Glutamatergic neuron (in vitro differentiated cells): ENCODE measurements at regions not wholly inside any gene's neighbourhood (a gene's known extent, or its start where the extent isn't known, plus 50 kb on each side); places are given as distances from the start of the nearest gene placed in this dataset.

Experiments
- DNase-seq: peaks from one replicate; pipeline ENCODE4 v3.0.0; 2022
- H3K27ac Mint-ChIP-seq: one replicate; pipeline ENCODE4 v1.8.0; 2020; ENCODE audit warnings: mild to moderate bottlenecking, mixed read lengths, inconsistent platforms; ENCODE audit not compliant: unreplicated experiment
- H3K27me3 Mint-ChIP-seq: one replicate; pipeline ENCODE4 v1.8.0; 2020; ENCODE audit warnings: mild to moderate bottlenecking, moderate library complexity, mixed read lengths, inconsistent platforms; ENCODE audit not compliant: unreplicated experiment
- H3K36me3 Mint-ChIP-seq: one replicate; pipeline ENCODE4 v1.8.0; 2020; ENCODE audit warnings: mild to moderate bottlenecking, mixed read lengths, inconsistent platforms; ENCODE audit not compliant: unreplicated experiment
- H3K4me1 Mint-ChIP-seq: one replicate; pipeline ENCODE4 v1.8.0; 2020; ENCODE audit warnings: mild to moderate bottlenecking, low read depth, mixed read lengths, inconsistent platforms; ENCODE audit not compliant: unreplicated experiment
- H3K4me3 Mint-ChIP-seq: one replicate; pipeline ENCODE4 v1.8.0; 2020; ENCODE audit warnings: mild to moderate bottlenecking, mixed read lengths, inconsistent platforms; ENCODE audit not compliant: unreplicated experiment
- H3K9me3 Mint-ChIP-seq: one replicate; pipeline ENCODE4 v1.8.0; 2020; ENCODE audit warnings: mild to moderate bottlenecking, moderate library complexity, mixed read lengths, inconsistent platforms; ENCODE audit not compliant: unreplicated experiment
- TF ChIP-seq, protein P1 (sequence below): fragments of 200-600 bp; sonication (generic); IDR thresholded peaks from one replicate; pipeline ENCODE4 v1.5.0; 2021; ENCODE audit not compliant: partially characterized antibody, unreplicated experiment

DNA sequence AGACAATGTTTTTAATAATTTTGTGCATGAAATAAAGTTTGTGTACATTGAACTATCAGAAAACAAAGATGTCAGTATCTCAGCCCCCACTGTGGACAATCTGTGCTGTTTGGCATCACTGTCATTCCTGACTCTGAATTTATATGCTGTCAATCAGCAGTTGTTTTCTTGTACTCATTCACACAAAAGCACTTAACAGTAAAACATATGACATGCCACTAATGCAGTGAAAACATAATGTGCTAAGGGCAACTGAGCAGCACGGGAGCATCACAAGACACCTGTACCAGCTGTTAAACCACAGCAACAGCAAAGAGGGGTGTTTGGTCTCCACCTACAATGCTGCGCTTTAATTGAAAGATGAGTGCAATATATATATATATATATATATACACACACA, 647.8 kb upstream of the SLC35B3 start:
- no peak for DNase-seq
- TF ChIP-seq, protein P1, sequence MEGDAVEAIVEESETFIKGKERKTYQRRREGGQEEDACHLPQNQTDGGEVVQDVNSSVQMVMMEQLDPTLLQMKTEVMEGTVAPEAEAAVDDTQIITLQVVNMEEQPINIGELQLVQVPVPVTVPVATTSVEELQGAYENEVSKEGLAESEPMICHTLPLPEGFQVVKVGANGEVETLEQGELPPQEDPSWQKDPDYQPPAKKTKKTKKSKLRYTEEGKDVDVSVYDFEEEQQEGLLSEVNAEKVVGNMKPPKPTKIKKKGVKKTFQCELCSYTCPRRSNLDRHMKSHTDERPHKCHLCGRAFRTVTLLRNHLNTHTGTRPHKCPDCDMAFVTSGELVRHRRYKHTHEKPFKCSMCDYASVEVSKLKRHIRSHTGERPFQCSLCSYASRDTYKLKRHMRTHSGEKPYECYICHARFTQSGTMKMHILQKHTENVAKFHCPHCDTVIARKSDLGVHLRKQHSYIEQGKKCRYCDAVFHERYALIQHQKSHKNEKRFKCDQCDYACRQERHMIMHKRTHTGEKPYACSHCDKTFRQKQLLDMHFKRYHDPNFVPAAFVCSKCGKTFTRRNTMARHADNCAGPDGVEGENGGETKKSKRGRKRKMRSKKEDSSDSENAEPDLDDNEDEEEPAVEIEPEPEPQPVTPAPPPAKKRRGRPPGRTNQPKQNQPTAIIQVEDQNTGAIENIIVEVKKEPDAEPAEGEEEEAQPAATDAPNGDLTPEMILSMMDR = no peak
- no peak overlapping the region for H3K4me3 Mint-ChIP-seq
- H3K27ac Mint-ChIP-seq = no peak overlapping the region
- H3K9me3 Mint-ChIP-seq = no peaks in the 10 kb centered on the region
- no peaks in the 10 kb centered on the region for H3K36me3 Mint-ChIP-seq
- peaks cover 2% of the 10 kb centered on the region for H3K27me3 Mint-ChIP-seq
- peaks cover 1% of the 10 kb centered on the region for H3K4me1 Mint-ChIP-seq

DNA sequence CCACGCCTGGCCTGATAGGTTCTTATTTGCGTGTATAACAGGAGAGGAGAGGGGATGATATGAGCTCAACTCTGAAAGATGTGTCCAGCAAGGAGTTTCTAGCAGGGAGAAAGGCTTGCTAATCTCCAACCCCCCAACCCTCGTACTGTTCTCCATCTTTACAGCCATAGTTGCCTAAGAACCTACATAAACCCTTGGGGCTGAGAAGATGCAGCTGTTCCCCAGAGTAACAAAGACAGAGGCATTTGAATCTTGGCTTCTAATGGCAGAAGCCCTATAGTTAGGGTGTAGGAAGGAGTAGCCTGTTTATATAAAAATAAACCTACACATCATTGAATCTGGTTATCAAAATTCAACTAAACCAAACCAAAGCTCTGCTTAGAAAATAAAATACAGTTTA, 631.4 kb upstream of the SLC35B3 start:
- Mint-ChIP-seq H3K4me3 (no peak overlapping the region), H3K27me3 (no peaks in the 10 kb centered on the region), H3K9me3 (no peaks in the 10 kb centered on the region), H3K27ac (no peak overlapping the region), H3K4me1 (no peaks in the 10 kb centered on the region), H3K36me3 (no peaks in the 10 kb centered on the region)
- DNase-seq = no peak
- TF ChIP-seq, protein P1 = no peak

DNA sequence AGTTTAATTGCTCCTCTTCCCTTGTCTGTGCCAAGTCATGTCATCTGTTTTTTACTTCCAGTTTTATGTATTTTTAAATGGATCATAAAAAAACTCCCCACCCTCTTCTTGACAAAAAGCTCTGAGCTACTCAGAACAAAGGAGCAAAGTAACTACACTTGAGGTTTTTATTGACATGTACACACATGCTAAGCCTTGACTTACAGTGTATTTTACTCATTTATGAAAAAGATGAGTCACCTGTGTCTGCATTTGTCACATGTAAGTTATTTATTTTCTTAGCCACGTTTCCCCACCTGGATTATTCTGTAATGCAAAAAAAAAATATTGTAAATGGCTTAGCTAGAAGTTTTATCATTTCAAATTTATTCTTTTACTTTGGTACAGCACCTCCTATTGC, 628.8 kb upstream of the SLC35B3 start:
- no peaks in the 10 kb centered on the region for H3K4me1 Mint-ChIP-seq
- no peak for DNase-seq
- no peaks in the 10 kb centered on the region for H3K27me3 Mint-ChIP-seq
- H3K36me3 Mint-ChIP-seq = no peaks in the 10 kb centered on the region
- H3K27ac Mint-ChIP-seq = no peak overlapping the region
- TF ChIP-seq, protein P1 = no peak
- no peak overlapping the region for H3K4me3 Mint-ChIP-seq
- H3K9me3 Mint-ChIP-seq = no peaks in the 10 kb centered on the region

DNA sequence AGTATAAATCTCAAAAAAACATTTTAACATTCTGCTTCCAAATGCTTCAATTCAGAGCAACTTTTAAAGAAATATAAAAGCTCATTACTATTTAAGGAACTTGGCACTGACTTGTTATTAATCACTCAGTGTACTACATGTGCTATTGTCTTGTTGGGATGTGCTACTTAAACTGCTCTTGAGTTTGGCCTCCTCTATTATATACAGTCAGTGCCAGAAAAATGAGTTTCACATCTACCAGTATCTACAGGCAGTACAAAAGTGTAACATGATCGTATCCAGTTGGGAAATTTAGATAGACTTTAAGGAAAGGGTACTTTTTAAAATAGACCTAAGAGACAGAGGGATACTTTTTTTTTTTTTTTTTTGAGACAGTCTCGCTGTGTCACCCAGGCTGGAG, 627.3 kb upstream of the SLC35B3 start:
- Mint-ChIP-seq H3K4me1 (peaks cover 1% of the 10 kb centered on the region), H3K36me3 (no peaks in the 10 kb centered on the region), H3K4me3 (no peak overlapping the region)

DNA sequence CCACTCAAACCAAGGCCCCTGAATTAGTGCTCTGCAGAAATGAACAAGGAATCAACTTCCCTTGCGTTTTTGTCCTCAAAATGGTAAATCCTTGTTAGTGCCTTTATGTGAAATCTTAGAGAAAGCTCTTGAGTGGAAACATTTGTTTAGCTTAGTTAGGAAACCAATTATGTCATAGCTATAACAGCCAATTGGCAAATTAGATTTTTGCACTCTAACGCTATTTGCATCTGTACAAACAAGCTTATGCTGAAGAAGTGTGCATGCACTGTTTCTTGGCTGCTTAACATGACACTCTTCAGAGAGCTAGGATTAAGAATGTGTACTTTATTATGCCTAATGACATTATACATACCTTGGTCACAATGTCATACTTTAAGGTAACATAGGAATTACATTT, 622.6 kb upstream of the SLC35B3 start:
- peaks cover 1% of the 10 kb centered on the region for H3K4me1 Mint-ChIP-seq
- no peaks in the 10 kb centered on the region for H3K9me3 Mint-ChIP-seq
- H3K4me3 Mint-ChIP-seq = no peak overlapping the region
- TF ChIP-seq, protein P1 = no peak
- no peak for DNase-seq
- H3K27ac Mint-ChIP-seq = no peak overlapping the region
- no peaks in the 10 kb centered on the region for H3K27me3 Mint-ChIP-seq
- no peaks in the 10 kb centered on the region for H3K36me3 Mint-ChIP-seq

More for the DNA sequence above, 627.3 kb upstream of the SLC35B3 start:
- no peak for DNase-seq
- Mint-ChIP-seq H3K27ac (no peak overlapping the region), H3K27me3 (no peaks in the 10 kb centered on the region), H3K9me3 (no peaks in the 10 kb centered on the region)
- TF ChIP-seq, protein P1 = no peak
